HEK293 (cell line): ENCODE measurements at regions not wholly inside any gene's neighbourhood (a gene's known extent, or its start where the extent isn't known, plus 50 kb on each side); places are given as distances from the start of the nearest gene placed in this dataset.

Source experiments
- CTCF ChIP-seq: fragments of 450-650 bp; formaldehyde crosslinking; IDR thresholded peaks from 2 replicates; pipeline ENCODE4 v1.5.1; 2016; ENCODE audit warnings: missing biosample characterization, missing genetic modification characterization
- GLIS2 ChIP-seq: fragments of 450-650 bp; formaldehyde crosslinking; IDR thresholded peaks from 2 replicates; pipeline ENCODE4 v1.5.1; 2016; ENCODE audit warnings: missing biosample characterization, missing genetic modification characterization
- HOXA7 ChIP-seq: sonication (generic); formaldehyde crosslinking; IDR thresholded peaks from 2 replicates; pipeline ENCODE4 v1.8.1; 2022; ENCODE audit warnings: missing genetic modification reagents, borderline replicate concordance
- ZBTB8A ChIP-seq: fragments of 450-650 bp; formaldehyde crosslinking; IDR thresholded peaks from 2 replicates; pipeline ENCODE4 v1.5.1; 2016; ENCODE audit warnings: missing biosample characterization, missing genetic modification characterization
- ZNF239 ChIP-seq: fragments of 450-650 bp; formaldehyde crosslinking; IDR thresholded peaks from 2 replicates; pipeline ENCODE4 v1.5.1; 2016; ENCODE audit warnings: missing biosample characterization, missing genetic modification characterization
- ZNF639 ChIP-seq: fragments of 450-650 bp; formaldehyde crosslinking; IDR thresholded peaks from 2 replicates; pipeline ENCODE4 v1.5.1; 2016; ENCODE audit warnings: missing biosample characterization, missing genetic modification characterization

DNA sequence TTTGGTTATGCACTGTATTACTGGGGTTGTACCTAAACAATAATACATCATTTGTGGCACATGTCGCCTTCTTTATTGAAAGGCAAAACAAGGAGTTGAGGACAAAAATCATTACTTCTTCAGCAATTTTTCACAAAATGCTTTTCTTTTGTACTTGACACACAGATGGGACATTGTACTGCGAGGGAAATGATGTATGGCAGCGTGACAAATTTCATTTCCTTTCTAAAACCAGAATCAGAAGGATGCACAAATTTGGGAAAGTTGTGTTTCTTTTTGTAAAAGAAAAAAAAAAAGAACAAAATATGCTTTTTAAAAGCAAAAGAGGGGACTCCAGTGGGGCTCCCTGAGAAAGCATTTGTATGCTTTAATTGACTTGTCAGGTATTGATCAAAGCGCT, 394.0 kb upstream of the SLC35B3 start:
- TF ChIP-seq ZBTB8A (tag by site-specific recombination) (no peak), ZNF239 (no peak), ZNF639 (no peak), CTCF (no peak), GLIS2 (tag by site-specific recombination) (no peak), HOXA7 (CRISPR knock-in tag) (no peak)
